HuH-7 (cell line): ENCODE measurements at regions not wholly inside any gene's neighbourhood (a gene's known extent, or its start where the extent isn't known, plus 50 kb on each side); places are given as distances from the start of the nearest gene placed in this dataset.
"Not testable (repeated sequence)": the region's sequence is repeated elsewhere in the genome, so short reads cannot be mapped to it uniquely, and the experiment has no call there.

ENCODE experiments used
- DNase-seq: peaks from one replicate; pipeline ENCODE4 v3.0.0; 2011; ENCODE audit warnings: low spot score

DNA sequence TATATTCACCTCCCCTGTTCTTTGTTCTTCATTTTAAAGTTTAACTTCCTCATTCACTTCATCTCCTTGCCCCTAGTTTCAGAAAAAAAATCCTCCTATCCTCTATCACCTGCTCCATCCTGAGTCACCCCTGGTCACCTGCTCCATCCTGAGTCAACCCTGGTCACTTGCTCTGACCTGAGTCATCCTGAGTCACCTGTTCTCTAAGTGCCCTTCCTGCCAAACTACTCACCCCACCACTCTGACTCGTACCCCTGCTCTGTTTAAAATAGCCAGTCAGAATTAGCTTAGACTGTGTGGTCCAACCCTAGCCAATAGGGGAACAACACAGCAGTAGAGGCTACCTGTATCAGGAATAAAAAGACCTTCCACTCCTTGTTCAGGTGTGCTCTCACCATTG is 716.9 kb downstream of the ZBBX start:
- DNase-seq = no peak

GRCh38 chr3:166661621-166662020 is 718.5 kb downstream of the ZBBX start:
- DNase-seq = no peak

DNA sequence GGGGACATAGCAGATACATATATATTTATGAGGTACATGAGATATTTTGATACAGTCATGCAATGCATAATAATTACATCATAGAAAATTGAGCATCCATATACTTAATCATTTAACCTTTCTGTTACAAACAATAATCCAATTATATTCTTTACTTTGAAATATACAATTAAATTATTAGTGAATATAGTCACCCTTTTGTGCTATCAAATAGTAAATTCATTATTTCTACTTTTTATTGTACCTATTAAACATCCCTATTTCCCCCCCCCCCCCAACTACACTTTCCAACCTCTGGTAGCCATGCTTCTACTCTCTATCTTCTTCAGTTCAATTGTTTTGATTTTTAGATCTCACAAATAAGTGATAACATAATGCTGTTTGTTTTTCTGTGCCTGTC is 719.1 kb downstream of the ZBBX start:
- DNase-seq = no peak

GRCh38 chr3:166637984-166638530 is 742.0 kb downstream of the ZBBX start:
- DNase-seq = no peak

DNA sequence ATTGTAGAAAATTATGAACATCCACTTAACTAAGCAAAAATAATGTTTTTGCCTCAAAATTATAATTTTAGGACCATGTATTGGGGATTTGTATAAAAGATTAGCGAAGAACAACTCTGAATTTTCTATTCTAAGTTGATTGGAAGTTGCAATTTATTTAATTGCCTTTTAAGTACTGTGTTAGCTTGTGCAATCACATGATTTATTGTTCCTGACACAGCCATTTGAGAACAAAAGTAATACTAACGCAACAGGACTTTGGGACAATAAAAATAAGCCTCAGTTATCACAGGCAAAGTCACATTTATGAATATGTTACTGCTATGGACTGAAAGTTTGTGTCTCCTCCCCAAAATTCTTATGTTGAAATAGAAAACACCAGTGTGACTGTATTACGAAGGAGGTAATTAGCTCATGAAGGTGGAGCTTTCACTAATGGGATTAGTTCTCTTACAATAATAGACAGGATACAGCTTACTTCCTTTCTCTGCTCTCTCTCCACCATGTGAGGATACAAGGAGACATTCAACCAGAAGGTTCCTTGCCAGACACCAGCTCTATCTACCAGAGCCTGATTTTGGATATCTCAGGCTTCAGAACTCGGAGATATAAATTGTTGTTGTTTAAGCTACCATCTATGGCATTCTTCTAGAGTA is 745.9 kb downstream of the ZBBX start:
- DNase-seq = no peak

GRCh38 chr3:166630190-166630589 is 749.9 kb downstream of the ZBBX start:
- no peak for DNase-seq

DNA sequence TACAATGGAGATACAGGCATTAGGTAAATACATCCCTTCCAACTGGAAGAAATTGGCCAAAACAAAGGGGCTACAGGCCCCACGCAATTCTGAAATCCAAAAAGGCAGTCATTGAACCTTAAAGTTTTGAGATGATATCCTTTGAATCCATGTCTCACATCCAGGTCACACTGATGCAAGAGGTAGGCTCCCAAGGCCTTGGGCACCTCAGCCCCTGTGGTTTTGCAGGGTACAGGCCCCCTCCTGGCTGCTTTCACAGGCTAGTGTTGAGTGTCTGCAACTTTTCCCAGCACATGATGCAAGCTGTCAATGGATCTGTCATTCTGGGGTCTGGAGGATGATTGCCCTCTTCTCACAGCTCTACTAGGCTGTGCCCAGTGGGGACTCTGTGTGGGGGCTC is 766.7 kb downstream of the ZBBX start:
- no peak for DNase-seq

DNA sequence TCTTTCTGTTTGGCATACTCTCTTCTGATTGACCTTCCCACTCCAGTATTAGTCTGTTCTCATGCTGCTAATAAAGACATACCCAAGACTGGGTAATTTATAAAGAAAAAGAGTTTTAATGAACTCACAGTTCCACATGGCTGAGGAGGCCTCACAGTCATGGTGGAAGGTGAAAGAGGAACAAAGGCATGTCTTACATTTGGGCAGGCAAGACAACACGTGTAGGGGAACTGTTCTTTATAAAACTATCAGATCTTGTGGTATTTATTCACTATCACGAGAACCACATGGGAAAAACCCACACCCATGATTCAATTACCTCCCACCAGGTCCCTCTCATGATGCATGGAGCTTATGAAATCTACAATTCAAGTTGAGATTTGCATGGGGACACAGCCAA is 767.3 kb downstream of the ZBBX start:
- DNase-seq = not testable (repeated sequence)

GRCh38 chr3:166607933-166608521 is 770.8 kb upstream of the BCHE start:
- no peak for DNase-seq

GRCh38 chr3:166606988-166607387 is 769.8 kb upstream of the BCHE start:
- no peak for DNase-seq

DNA sequence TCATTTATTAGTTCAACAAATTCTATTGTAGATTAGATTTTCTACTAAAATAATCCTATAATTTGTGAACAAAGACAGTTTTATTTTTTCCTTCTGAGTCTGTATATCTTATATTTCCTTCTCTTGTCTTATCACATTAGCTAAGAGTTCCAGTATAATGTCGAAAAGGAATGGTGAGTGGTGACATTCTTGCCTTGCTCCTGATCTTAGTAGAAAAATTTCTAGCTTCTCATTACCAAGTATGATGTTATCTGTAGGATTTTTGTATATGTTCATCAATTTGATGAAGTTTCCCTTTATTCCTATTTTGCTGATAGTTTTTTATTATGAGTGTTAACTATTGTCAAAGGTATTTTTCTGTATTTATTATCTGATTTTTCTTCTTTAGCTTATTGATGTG is 756.6 kb upstream of the BCHE start:
- DNase-seq = no peak

- no peak for DNase-seq
Measured at GRCh38 chr3:166582236-166582635, 745.0 kb upstream of the BCHE start.

GRCh38 chr3:166580561-166580960 is 743.3 kb upstream of the BCHE start:
- no peak for DNase-seq

GRCh38 chr3:166575161-166575560 is 737.9 kb upstream of the BCHE start:
- DNase-seq = no peak

DNA sequence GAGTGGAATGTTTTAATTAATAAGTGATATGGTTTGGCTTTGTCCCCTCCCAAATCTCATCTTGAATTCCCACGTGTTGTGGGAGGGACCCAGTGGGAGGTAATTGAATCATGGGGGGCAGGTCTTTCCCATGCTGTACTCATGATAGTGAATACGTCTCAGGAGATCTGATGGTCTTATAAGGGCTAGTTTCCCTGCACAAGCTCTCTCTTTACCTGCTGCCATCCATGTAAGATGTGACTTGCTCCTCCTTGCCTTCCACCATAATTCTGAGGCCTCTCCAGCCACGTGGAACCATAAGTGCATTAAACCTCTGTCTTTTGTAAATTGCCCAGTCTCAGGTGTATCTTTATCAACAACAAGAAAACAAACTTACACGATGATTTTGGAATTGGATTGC is 734.5 kb upstream of the BCHE start:
- DNase-seq = not testable (repeated sequence)

DNA sequence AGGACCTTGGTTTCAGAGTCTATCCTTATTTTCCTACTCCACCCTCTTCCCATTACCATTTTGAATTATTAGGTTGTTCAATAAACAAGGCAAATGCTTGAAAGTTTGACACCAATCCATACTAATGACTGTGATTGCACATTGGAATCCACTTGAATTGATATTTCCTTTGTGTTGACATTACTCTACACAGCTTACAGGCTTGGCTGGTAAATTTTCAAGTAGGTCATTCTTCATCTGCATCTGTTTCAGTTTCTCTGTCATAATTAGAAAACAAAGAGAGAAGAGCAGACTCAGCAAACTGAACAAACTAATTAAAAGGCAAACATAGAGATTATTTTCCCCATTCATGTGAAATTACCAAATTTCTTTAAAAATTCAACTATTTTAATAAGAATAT is 732.9 kb upstream of the BCHE start:
- no peak for DNase-seq

DNA sequence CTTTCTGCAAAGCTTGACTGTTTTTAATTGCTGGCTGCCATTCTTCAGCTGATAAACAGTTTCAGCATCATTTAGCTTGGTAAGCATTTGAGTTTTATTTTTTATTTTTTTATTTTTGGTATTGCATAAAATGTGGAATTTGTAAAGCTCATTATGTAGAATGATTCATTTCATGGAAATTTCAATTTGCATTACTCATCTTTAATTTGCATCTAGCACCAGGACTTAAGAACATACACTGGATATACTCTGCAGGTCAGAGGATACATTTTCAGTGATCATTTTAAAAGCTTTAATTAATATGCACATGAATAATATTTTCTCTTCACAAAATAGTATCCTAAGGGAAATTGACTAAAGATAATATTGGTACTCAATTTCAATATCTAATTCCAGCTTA is 732.4 kb upstream of the BCHE start:
- DNase-seq = no peak

DNA sequence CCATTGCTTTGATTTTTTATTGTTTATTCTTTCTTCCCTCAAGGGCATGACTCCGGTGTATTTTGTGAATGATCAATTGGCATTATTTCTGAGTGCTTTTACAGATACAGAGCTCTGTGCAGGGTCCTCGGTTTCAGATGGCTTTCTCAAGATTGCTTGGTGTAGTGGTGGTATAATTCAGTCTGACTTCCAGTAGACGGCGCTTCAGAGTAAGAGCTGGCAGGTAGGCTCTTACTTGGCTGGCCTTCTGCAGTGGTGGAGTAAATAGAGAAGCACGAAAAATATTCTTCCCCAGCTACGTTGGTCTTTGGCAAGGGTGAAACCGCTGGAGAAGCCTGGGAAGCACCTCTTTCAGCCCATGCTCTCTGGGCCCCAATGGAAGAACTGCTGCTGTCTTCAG is 723.0 kb upstream of the BCHE start:
- no peak for DNase-seq

GRCh38 chr3:166556955-166557354 is 719.7 kb upstream of the BCHE start:
- DNase-seq = no peak

GRCh38 chr3:166554023-166554422 is 716.8 kb upstream of the BCHE start:
- DNase-seq = no peak

DNA sequence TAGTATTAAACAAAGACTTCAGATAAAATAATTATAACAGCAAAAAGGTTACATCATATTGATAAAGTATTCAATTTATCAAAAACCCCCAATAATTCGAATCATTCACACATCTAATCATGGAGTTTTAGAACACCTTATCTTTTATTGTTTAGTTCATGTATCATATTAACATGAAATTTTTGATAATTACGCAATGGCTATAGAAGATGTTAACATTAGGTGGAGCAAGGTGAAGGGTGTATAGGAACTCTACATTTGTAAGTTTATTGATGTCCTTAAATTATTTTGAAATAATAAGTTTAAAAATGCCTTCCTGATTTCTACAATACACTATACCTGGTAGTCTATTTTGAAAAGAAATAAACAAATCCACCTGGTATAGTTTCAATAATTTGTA is 696.5 kb upstream of the BCHE start:
- no peak for DNase-seq

DNA sequence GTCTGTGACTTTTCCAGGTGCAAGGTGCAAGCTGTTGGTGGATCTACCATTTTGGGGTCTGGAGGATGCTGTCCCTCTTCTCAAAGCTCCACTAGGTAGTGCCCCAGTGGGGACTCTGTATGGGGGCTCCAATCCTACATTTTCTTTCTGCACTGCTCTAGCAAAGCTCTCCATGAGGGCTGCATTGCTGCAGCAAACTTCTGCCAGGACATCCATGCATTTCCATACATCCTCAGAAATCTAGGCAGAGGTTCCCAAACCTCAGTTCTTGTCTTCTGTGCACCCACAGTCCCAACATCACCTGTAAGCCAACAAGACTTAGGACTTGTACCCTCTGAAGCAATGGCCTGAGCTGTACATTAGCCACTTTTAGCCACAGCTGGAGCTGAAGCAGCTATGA is 694.5 kb upstream of the BCHE start:
- no peak for DNase-seq

GRCh38 chr3:166527325-166527724 is 690.1 kb upstream of the BCHE start:
- DNase-seq = no peak

GRCh38 chr3:166526881-166527280 is 689.7 kb upstream of the BCHE start:
- DNase-seq = no peak
